ENCODE measurements at regions not wholly inside any gene's neighbourhood (a gene's known extent, or its start where the extent isn't known, plus 50 kb on each side); places are given as distances from the start of the nearest gene placed in this dataset.
"Not testable (repeated sequence)": the region's sequence is repeated elsewhere in the genome, so short reads cannot be mapped to it uniquely, and the experiment has no call there.

DNA sequence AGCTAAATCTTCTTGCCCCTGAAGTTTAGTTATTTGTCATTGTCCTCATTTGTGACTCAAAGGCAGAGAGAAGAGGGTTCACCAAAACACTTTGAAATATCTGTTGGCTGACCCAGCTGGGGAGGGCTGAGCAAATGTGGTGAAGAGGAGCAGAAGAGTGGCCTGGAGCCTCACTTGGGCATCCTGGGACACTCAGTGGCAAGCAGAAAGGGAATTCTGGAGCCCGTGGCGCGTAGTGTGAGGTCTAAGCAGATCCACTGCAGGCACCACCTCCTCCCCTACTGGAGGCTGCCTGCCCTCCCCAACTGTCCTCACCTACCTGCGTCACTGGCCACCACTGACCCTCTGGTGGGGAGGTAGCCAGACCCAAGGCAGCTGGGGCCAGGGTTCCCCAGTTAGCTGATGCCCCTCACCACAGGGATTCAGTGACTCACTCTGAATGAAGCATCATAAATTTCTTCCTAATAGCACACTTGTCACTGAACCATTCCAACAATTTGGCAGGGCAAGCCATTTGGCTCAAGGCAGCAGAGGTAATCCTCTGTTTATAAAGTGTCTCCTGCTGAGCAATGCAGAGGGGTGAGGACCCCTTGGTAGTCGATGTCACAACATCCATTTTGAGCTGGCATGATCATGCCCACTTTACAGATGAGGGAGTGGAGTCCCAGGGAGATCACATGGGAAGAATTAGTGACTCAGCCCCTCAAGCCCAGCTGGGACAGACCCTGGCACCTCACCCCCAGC lies 80.3 kb downstream of the NENF start:
- peaks cover 26% of the 10 kb centered on the region for H3K27me3 ChIP-seq (ENCODE audit: control insufficient read depth, insufficient read depth, low read length)
- no peak overlapping the region for H3K4me3 ChIP-seq (ENCODE audit: low read depth, low read length)
- FAIRE-seq, result no peak
- H3K36me3 ChIP-seq (ENCODE audit: control insufficient read depth, insufficient read depth, low read length), result no peaks in the 10 kb centered on the region
- TF ChIP-seq, protein P1, sequence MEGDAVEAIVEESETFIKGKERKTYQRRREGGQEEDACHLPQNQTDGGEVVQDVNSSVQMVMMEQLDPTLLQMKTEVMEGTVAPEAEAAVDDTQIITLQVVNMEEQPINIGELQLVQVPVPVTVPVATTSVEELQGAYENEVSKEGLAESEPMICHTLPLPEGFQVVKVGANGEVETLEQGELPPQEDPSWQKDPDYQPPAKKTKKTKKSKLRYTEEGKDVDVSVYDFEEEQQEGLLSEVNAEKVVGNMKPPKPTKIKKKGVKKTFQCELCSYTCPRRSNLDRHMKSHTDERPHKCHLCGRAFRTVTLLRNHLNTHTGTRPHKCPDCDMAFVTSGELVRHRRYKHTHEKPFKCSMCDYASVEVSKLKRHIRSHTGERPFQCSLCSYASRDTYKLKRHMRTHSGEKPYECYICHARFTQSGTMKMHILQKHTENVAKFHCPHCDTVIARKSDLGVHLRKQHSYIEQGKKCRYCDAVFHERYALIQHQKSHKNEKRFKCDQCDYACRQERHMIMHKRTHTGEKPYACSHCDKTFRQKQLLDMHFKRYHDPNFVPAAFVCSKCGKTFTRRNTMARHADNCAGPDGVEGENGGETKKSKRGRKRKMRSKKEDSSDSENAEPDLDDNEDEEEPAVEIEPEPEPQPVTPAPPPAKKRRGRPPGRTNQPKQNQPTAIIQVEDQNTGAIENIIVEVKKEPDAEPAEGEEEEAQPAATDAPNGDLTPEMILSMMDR (IDR thresholded peaks at IDR 0.05; ENCODE audit: insufficient read depth, low read length, severe bottlenecking), result no peak
- DNase-seq (ENCODE audit: low read depth), result no peak

DNA sequence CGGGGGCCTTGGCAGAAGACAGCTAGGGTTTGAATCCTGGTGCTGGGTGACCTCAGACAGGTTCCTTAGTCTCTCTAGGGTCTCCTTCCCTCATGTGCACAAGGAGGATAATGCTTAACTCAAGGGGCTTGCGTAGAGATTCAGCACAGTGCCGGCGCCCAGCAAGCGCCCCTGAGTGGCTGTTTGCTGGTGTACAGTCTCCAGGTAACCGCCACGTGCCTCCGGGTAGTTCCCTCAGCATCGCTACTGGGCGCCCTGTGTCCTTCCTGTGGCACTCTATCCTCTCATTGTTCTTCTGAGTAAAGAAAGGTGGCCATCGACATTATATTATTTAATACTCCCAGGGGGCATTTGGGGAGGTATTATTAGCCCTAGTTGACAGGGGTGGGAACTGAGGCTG lies 80.9 kb downstream of the NENF start:
- Histone ChIP-seq H3K36me3 (ENCODE audit: control insufficient read depth, insufficient read depth, low read length) (no peaks in the 10 kb centered on the region), H3K27me3 (ENCODE audit: control insufficient read depth, insufficient read depth, low read length) (peaks cover 26% of the 10 kb centered on the region), H3K4me3 (ENCODE audit: low read depth, low read length) (no peak overlapping the region)
- DNase-seq (ENCODE audit: low read depth) (no peak), FAIRE-seq (no peak)
- TF ChIP-seq, protein P1 (IDR thresholded peaks at IDR 0.05; ENCODE audit: insufficient read depth, low read length, severe bottlenecking), result no peak

DNA sequence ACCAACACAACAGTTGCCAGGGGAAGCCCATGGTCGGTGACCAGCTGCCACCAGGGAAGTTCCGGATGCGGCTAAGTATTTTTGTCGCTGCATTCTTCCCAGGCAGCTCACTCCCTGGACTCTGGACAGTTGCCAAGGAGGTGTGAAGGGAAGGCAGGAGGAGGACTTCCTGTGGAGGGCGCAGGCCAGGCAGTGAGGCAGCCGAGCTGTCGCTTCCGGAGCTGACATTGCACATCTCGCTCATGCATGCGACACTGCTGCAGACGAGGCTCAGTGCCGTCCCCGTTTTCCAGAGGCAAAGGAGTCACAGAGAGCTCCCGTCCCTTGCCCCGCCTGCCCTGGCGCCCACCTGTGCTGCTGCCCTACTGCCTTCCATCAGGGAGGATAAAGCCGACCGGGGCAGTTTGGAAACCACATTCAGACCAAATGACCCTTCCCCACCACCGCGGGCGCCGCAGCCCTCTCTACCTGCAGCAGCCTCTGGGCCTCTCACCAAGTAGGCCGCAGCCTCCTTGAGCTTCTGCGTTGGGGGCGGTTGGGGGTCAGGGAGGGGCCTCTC lies 81.4 kb downstream of the NENF start:
- Histone ChIP-seq H3K27me3 (ENCODE audit: control insufficient read depth, insufficient read depth, low read length) (peaks cover 26% of the 10 kb centered on the region), H3K4me3 (ENCODE audit: low read depth, low read length) (no peak overlapping the region), H3K36me3 (ENCODE audit: control insufficient read depth, insufficient read depth, low read length) (no peaks in the 10 kb centered on the region)
- TF ChIP-seq, protein P1 (IDR thresholded peaks at IDR 0.05; ENCODE audit: insufficient read depth, low read length, severe bottlenecking), result peak; percentile 3
- no peak for FAIRE-seq
- peak; percentile 65 for DNase-seq (ENCODE audit: low read depth)

DNA sequence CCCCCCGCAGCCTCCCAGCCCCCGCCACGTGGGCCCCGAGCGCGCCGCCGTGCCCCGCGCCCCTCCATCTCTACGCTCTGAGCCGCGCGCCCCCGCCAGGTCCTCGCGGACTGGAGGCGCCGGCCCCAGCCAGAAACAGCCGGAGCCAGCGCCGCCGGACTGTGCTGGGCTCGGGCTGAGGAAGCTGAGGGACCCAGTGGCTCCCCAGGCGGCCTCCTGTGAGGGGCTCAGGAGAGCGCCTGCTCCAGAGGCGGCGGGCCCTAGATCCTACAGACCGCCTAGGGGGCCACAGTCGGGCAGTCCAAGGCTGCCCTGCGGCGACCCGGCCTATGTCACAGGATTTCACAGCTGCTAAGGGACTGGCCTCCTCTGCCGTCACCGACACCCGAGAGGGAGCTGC lies 82.1 kb downstream of the NENF start:
- Histone ChIP-seq H3K27me3 (ENCODE audit: control insufficient read depth, insufficient read depth, low read length) (peaks cover 26% of the 10 kb centered on the region), H3K4me3 (ENCODE audit: low read depth, low read length) (no peak overlapping the region), H3K36me3 (ENCODE audit: control insufficient read depth, insufficient read depth, low read length) (no peaks in the 10 kb centered on the region)
- TF ChIP-seq, protein P1 (IDR thresholded peaks at IDR 0.05; ENCODE audit: insufficient read depth, low read length, severe bottlenecking), result no peak
- DNase-seq (ENCODE audit: low read depth) (no peak), FAIRE-seq (no peak)

DNA sequence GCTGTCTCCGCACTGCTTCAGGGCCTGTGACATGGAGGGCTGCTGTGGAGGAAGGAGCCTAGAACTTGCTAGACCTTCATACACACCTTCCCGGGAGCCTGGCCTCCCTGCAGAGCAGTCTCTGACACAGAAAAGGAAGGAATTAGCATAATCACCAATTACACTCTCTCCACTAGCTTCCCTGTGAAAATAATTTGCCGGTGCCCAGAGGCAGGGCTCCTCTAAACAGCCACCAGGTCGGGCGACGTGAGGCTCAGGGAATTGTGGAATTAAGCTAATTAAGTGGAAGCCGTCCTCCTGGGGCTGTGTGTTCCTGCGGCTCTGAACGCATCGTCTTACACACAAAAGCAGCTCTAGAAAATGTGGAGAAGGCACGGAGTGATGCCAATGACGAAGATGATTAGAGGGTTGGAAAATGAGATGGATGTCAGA lies 82.6 kb downstream of the NENF start:
- TF ChIP-seq, protein P1 (IDR thresholded peaks at IDR 0.05; ENCODE audit: insufficient read depth, low read length, severe bottlenecking), result no peak
- Histone ChIP-seq H3K36me3 (ENCODE audit: control insufficient read depth, insufficient read depth, low read length) (no peaks in the 10 kb centered on the region), H3K27me3 (ENCODE audit: control insufficient read depth, insufficient read depth, low read length) (peaks cover 26% of the 10 kb centered on the region), H3K4me3 (ENCODE audit: low read depth, low read length) (no peak overlapping the region)
- FAIRE-seq (no peak), DNase-seq (ENCODE audit: low read depth) (no peak)

DNA sequence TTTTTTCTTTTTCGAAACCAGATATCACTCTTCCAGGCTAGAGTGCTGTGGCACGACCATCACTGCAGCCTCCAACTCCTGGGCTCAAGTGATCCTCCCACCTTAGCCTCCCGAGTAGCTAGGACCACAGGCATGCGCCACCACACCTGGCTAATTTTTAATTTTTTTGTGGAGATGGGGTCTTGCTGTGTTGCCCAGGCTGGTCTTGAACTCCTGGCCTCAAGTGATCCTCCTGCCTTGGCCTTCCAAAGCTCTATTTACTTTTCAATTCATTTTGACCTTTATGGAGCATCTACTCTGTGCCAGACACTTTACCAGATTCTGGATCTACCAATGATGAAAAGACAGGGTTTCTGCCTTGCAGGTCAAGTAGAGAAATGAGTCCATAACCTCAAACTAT lies 83.3 kb downstream of the NENF start:
- H3K27me3 ChIP-seq (ENCODE audit: control insufficient read depth, insufficient read depth, low read length), result peaks cover 26% of the 10 kb centered on the region
- not testable (repeated sequence) for H3K4me3 ChIP-seq (ENCODE audit: low read depth, low read length); DNase-seq (ENCODE audit: low read depth); H3K36me3 ChIP-seq (ENCODE audit: control insufficient read depth, insufficient read depth, low read length); FAIRE-seq

Data from bronchial epithelial cell (primary cell).